ENCODE measurements at regions not wholly inside any gene's neighbourhood (a gene's known extent, or its start where the extent isn't known, plus 50 kb on each side); places are given as distances from the start of the nearest gene placed in this dataset.

GRCh38 chr6:163986313-163986712, 571.8 kb downstream of the QKI start:
- Histone ChIP-seq H3K4me3 (ENCODE audit: insufficient read depth, low read depth, low read length) (no peak overlapping the region), H3K27me3 (ENCODE audit: control insufficient read depth, insufficient read depth, low read length) (no peaks in the 10 kb centered on the region), H3K36me3 (replicated peaks; ENCODE audit: control insufficient read depth, insufficient read depth, low read length) (no peaks in the 10 kb centered on the region)
- DNase-seq: no peak

GRCh38 chr6:163985710-163986109, 571.2 kb downstream of the QKI start:
- no peaks in the 10 kb centered on the region for H3K36me3 ChIP-seq (replicated peaks; ENCODE audit: control insufficient read depth, insufficient read depth, low read length)
- no peak for DNase-seq
- no peaks in the 10 kb centered on the region for H3K27me3 ChIP-seq (ENCODE audit: control insufficient read depth, insufficient read depth, low read length)
- H3K4me3 ChIP-seq (ENCODE audit: insufficient read depth, low read depth, low read length): no peak overlapping the region

GRCh38 chr6:163985040-163985439, 570.5 kb downstream of the QKI start:
- no peak for DNase-seq
- Histone ChIP-seq H3K36me3 (replicated peaks; ENCODE audit: control insufficient read depth, insufficient read depth, low read length) (no peaks in the 10 kb centered on the region), H3K4me3 (ENCODE audit: insufficient read depth, low read depth, low read length) (no peak overlapping the region), H3K27me3 (ENCODE audit: control insufficient read depth, insufficient read depth, low read length) (no peaks in the 10 kb centered on the region)

DNA sequence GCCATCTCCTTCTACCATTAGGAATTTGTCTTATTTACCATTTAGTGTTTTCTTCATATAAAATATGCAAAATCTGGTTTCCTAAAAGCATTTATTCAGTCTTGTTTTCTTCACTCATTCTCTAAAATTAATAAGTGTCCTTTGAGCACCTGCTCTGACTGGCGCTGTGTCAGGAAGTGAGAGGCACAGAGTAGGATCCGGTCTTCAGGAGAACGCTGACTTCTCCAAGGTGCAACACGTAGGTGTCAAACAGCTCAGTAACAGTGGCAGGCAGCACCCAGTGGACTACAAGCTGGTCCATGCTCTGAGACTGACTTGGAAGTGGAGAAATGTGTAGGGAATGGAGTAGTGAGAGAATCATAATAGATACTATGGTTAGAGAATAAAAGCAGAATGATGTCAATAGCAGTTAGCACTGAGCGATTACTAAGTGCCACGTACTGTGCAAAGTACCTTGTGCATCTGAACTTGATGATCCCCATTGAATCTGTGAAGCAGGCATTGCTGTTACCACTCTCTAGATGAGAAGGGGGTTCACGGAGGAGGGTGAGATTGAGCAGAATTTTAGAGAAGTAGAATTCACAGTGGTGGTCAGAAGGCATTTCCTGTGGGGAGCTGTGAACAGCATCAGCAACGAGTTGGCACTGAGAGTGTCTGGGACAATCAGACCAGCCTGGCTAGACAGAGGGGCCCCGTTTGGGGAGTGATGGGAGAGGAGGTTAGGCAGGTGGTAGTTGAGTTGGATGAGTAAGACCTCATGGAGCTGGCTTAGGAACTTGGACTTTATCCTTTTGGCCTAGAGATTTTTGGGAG, 569.8 kb downstream of the QKI start:
- no peaks in the 10 kb centered on the region for H3K27me3 ChIP-seq (ENCODE audit: control insufficient read depth, insufficient read depth, low read length)
- no peak for DNase-seq

GRCh38 chr6:163983679-163984078, 569.2 kb downstream of the QKI start:
- H3K4me3 ChIP-seq (ENCODE audit: insufficient read depth, low read depth, low read length): no peak overlapping the region
- no peaks in the 10 kb centered on the region for H3K27me3 ChIP-seq (ENCODE audit: control insufficient read depth, insufficient read depth, low read length)
- H3K36me3 ChIP-seq (replicated peaks; ENCODE audit: control insufficient read depth, insufficient read depth, low read length): no peaks in the 10 kb centered on the region
- DNase-seq: no peak

More for the DNA sequence above, 569.8 kb downstream of the QKI start:
- Histone ChIP-seq H3K36me3 (replicated peaks; ENCODE audit: control insufficient read depth, insufficient read depth, low read length) (no peaks in the 10 kb centered on the region), H3K4me3 (ENCODE audit: insufficient read depth, low read depth, low read length) (no peak overlapping the region)

- DNase-seq: no peak
- H3K4me3 ChIP-seq (ENCODE audit: insufficient read depth, low read depth, low read length): no peak overlapping the region
- no peaks in the 10 kb centered on the region for H3K27me3 ChIP-seq (ENCODE audit: control insufficient read depth, insufficient read depth, low read length)
- H3K36me3 ChIP-seq (replicated peaks; ENCODE audit: control insufficient read depth, insufficient read depth, low read length): no peaks in the 10 kb centered on the region
Measured at GRCh38 chr6:163974322-163974721, 559.8 kb downstream of the QKI start.

GRCh38 chr6:163971841-163972838, 557.6 kb downstream of the QKI start:
- Histone ChIP-seq H3K4me3 (ENCODE audit: insufficient read depth, low read depth, low read length) (no peak overlapping the region), H3K27me3 (ENCODE audit: control insufficient read depth, insufficient read depth, low read length) (no peaks in the 10 kb centered on the region), H3K36me3 (replicated peaks; ENCODE audit: control insufficient read depth, insufficient read depth, low read length) (no peaks in the 10 kb centered on the region)
- peak; percentile 50 for DNase-seq

- no peak for DNase-seq
- H3K27me3 ChIP-seq (ENCODE audit: control insufficient read depth, insufficient read depth, low read length): no peaks in the 10 kb centered on the region
- no peaks in the 10 kb centered on the region for H3K36me3 ChIP-seq (replicated peaks; ENCODE audit: control insufficient read depth, insufficient read depth, low read length)
- no peak overlapping the region for H3K4me3 ChIP-seq (ENCODE audit: insufficient read depth, low read depth, low read length)
Measured at GRCh38 chr6:163970846-163971564, 556.5 kb downstream of the QKI start.

- no peaks in the 10 kb centered on the region for H3K27me3 ChIP-seq (ENCODE audit: control insufficient read depth, insufficient read depth, low read length)
- no peak for DNase-seq
- no peaks in the 10 kb centered on the region for H3K36me3 ChIP-seq (replicated peaks; ENCODE audit: control insufficient read depth, insufficient read depth, low read length)
- H3K4me3 ChIP-seq (ENCODE audit: insufficient read depth, low read depth, low read length): no peak overlapping the region
Measured at GRCh38 chr6:163965426-163966348, 551.2 kb downstream of the QKI start.

- H3K36me3 ChIP-seq (replicated peaks; ENCODE audit: control insufficient read depth, insufficient read depth, low read length): no peaks in the 10 kb centered on the region
- H3K27me3 ChIP-seq (ENCODE audit: control insufficient read depth, insufficient read depth, low read length): no peaks in the 10 kb centered on the region
- no peak overlapping the region for H3K4me3 ChIP-seq (ENCODE audit: insufficient read depth, low read depth, low read length)
- no peak for DNase-seq
Measured at GRCh38 chr6:163964789-163965188, 550.3 kb downstream of the QKI start.

DNA sequence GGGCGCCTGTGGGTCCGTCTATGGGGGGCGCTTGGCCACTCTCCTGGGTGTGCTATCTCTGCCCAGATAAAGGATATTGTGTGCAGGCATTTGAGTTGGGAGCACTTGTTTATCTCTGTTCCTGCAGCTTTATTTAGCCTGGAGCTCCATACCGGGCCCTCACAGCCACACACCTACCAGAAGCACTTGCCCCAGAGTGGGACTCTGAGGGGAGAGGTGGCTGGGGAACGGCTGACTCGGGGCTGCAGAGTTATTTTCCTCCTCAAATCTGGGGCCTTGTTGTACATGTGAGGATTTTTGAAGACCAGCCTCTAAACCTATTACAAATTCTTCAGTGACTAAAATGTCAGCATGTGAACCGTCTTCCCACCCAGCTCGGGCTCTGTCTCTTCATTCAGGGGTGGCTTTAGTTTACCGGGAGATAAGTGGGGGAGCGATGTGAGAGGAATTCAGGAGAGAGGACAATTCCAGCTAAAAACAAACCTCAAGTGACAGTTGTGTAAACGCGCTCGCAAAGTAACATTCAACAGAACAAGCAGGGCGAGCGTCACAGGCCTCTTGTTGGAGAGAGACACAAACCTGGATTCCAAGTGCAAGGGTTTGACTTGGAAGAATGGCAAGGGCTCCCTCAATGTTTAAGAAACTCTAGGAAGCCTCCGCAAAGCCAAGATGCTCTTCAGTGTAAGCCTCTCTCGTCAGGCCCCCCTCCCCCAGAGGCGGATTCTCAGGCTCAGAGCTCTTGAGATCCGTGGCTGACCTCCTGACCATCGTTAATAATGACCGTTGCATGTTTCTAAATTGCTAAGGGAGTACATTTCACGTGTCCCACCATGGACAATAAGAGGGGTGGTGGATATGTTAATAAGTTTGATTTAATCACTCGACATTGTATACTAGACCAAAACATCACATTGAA, 548.9 kb downstream of the QKI start:
- no peaks in the 10 kb centered on the region for H3K27me3 ChIP-seq (ENCODE audit: control insufficient read depth, insufficient read depth, low read length)
- no peaks in the 10 kb centered on the region for H3K36me3 ChIP-seq (replicated peaks; ENCODE audit: control insufficient read depth, insufficient read depth, low read length)
- H3K4me3 ChIP-seq (ENCODE audit: insufficient read depth, low read depth, low read length): no peak overlapping the region
- DNase-seq: no peak

- no peak overlapping the region for H3K4me3 ChIP-seq (ENCODE audit: insufficient read depth, low read depth, low read length)
- no peaks in the 10 kb centered on the region for H3K27me3 ChIP-seq (ENCODE audit: control insufficient read depth, insufficient read depth, low read length)
- no peak for DNase-seq
- H3K36me3 ChIP-seq (replicated peaks; ENCODE audit: control insufficient read depth, insufficient read depth, low read length): no peaks in the 10 kb centered on the region
Measured at GRCh38 chr6:163962627-163963117, 548.2 kb downstream of the QKI start.

- H3K4me3 ChIP-seq (ENCODE audit: insufficient read depth, low read depth, low read length): no peak overlapping the region
- H3K27me3 ChIP-seq (ENCODE audit: control insufficient read depth, insufficient read depth, low read length): no peaks in the 10 kb centered on the region
- no peak for DNase-seq
- no peaks in the 10 kb centered on the region for H3K36me3 ChIP-seq (replicated peaks; ENCODE audit: control insufficient read depth, insufficient read depth, low read length)
Measured at GRCh38 chr6:163960128-163960527, 545.6 kb downstream of the QKI start.
